Right lobe of liver (tissue), 4 donors: ENCODE measurements at regions not wholly inside any gene's neighbourhood (a gene's known extent, or its start where the extent isn't known, plus 50 kb on each side); places are given as distances from the start of the nearest gene placed in this dataset.

Experiments used
- POLR2A ChIP-seq: fragments of 450-650 bp; IDR thresholded peaks from one replicate; pipeline ENCODE4 v1.6.1; 2017; ENCODE audit warnings: antibody characterized with exemption, mild to moderate bottlenecking
- TF ChIP-seq, protein P1 (sequence below), 4 donors: fragments of 200-600 bp in 3 of 4; fragments of 450-650 bp in 1 of 4; IDR thresholded peaks; one replicate each; pipeline versions ENCODE4 v1.5.1 to v1.8.0; 2016 to 2022; ENCODE audit warnings: antibody characterized with exemption in 4 of 4, mild to moderate bottlenecking in 2 of 4
- donor health status: DM: no; HTN: no; CAD: no.
- donor health status: DM: no; HTN: no; CAD: no.
- donor health status: DM: no; HTN: yes; CAD: no.

DNA sequence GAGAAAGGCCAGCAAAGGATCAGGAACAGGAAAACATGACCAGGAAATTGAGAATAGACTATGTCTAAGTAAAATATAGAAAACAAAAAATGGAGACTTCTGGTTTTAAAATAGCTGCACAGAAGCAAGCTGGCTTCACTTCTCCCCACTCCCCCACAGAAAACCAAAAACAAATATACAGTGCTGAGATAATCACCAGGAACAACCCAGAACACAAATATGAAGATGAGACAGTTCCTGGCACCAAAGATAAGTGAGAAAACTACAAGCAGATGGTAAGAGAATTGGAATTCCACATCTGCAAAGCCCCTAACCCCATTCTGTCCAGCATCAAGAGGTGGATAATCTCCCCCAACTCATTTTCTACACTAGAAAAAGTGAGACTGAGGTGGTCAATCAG lies 397.7 kb downstream of the SUCLA2 start:
- TF ChIP-seq, protein P1, sequence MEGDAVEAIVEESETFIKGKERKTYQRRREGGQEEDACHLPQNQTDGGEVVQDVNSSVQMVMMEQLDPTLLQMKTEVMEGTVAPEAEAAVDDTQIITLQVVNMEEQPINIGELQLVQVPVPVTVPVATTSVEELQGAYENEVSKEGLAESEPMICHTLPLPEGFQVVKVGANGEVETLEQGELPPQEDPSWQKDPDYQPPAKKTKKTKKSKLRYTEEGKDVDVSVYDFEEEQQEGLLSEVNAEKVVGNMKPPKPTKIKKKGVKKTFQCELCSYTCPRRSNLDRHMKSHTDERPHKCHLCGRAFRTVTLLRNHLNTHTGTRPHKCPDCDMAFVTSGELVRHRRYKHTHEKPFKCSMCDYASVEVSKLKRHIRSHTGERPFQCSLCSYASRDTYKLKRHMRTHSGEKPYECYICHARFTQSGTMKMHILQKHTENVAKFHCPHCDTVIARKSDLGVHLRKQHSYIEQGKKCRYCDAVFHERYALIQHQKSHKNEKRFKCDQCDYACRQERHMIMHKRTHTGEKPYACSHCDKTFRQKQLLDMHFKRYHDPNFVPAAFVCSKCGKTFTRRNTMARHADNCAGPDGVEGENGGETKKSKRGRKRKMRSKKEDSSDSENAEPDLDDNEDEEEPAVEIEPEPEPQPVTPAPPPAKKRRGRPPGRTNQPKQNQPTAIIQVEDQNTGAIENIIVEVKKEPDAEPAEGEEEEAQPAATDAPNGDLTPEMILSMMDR (IDR thresholded peaks at IDR 0.05), result no peak
- no peak for TF ChIP-seq POLR2A
